GM12878 (cell line): ENCODE measurements at regions not wholly inside any gene's neighbourhood (a gene's known extent, or its start where the extent isn't known, plus 50 kb on each side); places are given as distances from the start of the nearest gene placed in this dataset.

Experiments used
- ATAC-seq: fragments of 200-7000 bp; cut with Tn5 transposase; 3 replicates; pipeline ENCODE4 v1.9.1; 2020; ENCODE audit warnings: mild to moderate bottlenecking, moderate library complexity
- BruUV-seq: library from RNA; stranded (reverse); fragments of 400-500 nt; replicated peaks from 2 replicates; lab custom pipeline; 2021; lab: Mats Ljungman, UMichigan
- CTCF ChIA-PET: fragments of 300-600 bp; sonication (Branson Sonifier 250); formaldehyde crosslinking; extraction: SDS; loops from one replicate; lab custom pipeline; 2021; ENCODE audit warnings: inconsistent platforms; lab: Yijun Ruan, JAX
- POLR2A ChIA-PET: fragments of 350-600 bp; formaldehyde crosslinking; extraction: SDS; loops from one replicate; lab custom pipeline; 2021; ENCODE audit warnings: inconsistent platforms; lab: Charles Lee
- RAD21 ChIA-PET: fragments of 300-600 bp; sonication (Branson Sonifier 250); formaldehyde crosslinking; loops from one replicate; lab custom pipeline; 2023; ENCODE audit warnings: antibody characterized with exemption; ENCODE audit not compliant: unreplicated experiment; lab: Charles Lee
- SMC1A ChIA-PET: fragments of 300-600 bp; sonication (Branson Sonifier 250); formaldehyde crosslinking; loops from one replicate; lab custom pipeline; 2023; ENCODE audit not compliant: unreplicated experiment, uncharacterized antibody; lab: Charles Lee
- DNase-seq: peaks from one replicate; pipeline ENCODE4 v3.0.0-alpha.2; 2011; ENCODE audit warnings: low read depth, low spot score
- FAIRE-seq: peaks from 3 replicates; lab custom pipeline; 2011; peaks lifted over from hg19 to GRCh38; lab: Jason Lieb, UNC
- H2AFZ ChIP-seq: 2 replicates; pipeline ENCODE4 v1.6.0; 2011; ENCODE audit warnings: low read depth, low read length, control low read depth; ENCODE audit not compliant: control insufficient read depth
- H3K27ac ChIP-seq: 2 replicates; pipeline ENCODE4 v1.5.1; 2011; ENCODE audit warnings: control low read depth; ENCODE audit not compliant: control insufficient read depth, insufficient read depth
- H3K27me3 ChIP-seq, 2 experiments: replicated peaks in 1 of 2; 2 replicates each; pipeline versions ENCODE4 v1.6.0 to v1.6.1; 2011; ENCODE audit warnings: low read length in 1 of 2; ENCODE audit not compliant: control insufficient read depth in 2 of 2, insufficient read depth in 2 of 2
- H3K36me3 ChIP-seq, 2 experiments: 2 replicates each; pipeline ENCODE4 v1.5.1; 2011; ENCODE audit warnings: low read length in 1 of 2; ENCODE audit not compliant: control insufficient read depth in 2 of 2, insufficient read depth in 2 of 2
- H3K4me1 ChIP-seq: 2 replicates; pipeline ENCODE4 v1.6.1; 2011; ENCODE audit warnings: mild to moderate bottlenecking, low read length, moderate library complexity, mixed read lengths; ENCODE audit not compliant: control insufficient read depth, insufficient read depth
- H3K4me2 ChIP-seq: 2 replicates; pipeline ENCODE4 v1.6.0; 2011; ENCODE audit warnings: control low read depth; ENCODE audit not compliant: control insufficient read depth, insufficient read depth
- H3K4me3 ChIP-seq: fragments of 200-600 bp; sonication (generic); 2 replicates; pipeline ENCODE4 v1.5.1; 2016
- H3K79me2 ChIP-seq: 2 replicates; pipeline ENCODE4 v1.6.0; 2011; ENCODE audit warnings: low read length; ENCODE audit not compliant: control insufficient read depth, insufficient read depth
- H3K9ac ChIP-seq: 2 replicates; pipeline ENCODE4 v1.8.0; 2011; ENCODE audit warnings: low read length, control low read depth, mixed read lengths; ENCODE audit not compliant: control insufficient read depth, insufficient read depth
- H3K9me3 ChIP-seq: replicated peaks from 3 replicates; pipeline ENCODE4 v1.5.1; 2011; ENCODE audit warnings: mild to moderate bottlenecking, low read length; ENCODE audit not compliant: control insufficient read depth, insufficient read depth
- H4K20me1 ChIP-seq: 2 replicates; pipeline ENCODE4 v1.6.0; 2011; ENCODE audit not compliant: control insufficient read depth, insufficient read depth
- BHLHE40 ChIP-seq, 2 experiments: fragments of 450-650 bp in 1 of 2; IDR thresholded peaks; 2 replicates each; pipeline ENCODE4 v1.6.1; 2011 to 2017; ENCODE audit warnings: low read depth in 2 of 2, borderline replicate concordance in 1 of 2, improper control_type of control experiment in 1 of 2, low read length in 1 of 2, mild to moderate bottlenecking in 1 of 2
- BMI1 ChIP-seq: fragments of 450-650 bp; IDR thresholded peaks from 2 replicates; pipeline ENCODE4 v1.6.1; 2016; ENCODE audit warnings: mild to moderate bottlenecking, moderate library complexity, borderline replicate concordance
- CHD1 ChIP-seq: IDR thresholded peaks from 2 replicates; pipeline ENCODE4 v1.6.1; 2012; ENCODE audit warnings: low read depth, low read length, improper control_type of control experiment
- FOXK2 ChIP-seq: fragments of 450-650 bp; IDR thresholded peaks from 2 replicates; pipeline ENCODE4 v1.6.1; 2017; ENCODE audit warnings: mild to moderate bottlenecking, moderate library complexity
- GABPA ChIP-seq: IDR thresholded peaks from 2 replicates; pipeline ENCODE4 v1.6.1; 2014; ENCODE audit warnings: antibody characterized with exemption, low read depth, mild to moderate bottlenecking, inconsistent platforms
- KLF5 ChIP-seq: fragments of 450-650 bp; IDR thresholded peaks from 2 replicates; pipeline ENCODE4 v1.6.1; 2014; ENCODE audit warnings: mild to moderate bottlenecking; ENCODE audit not compliant: partially characterized antibody
- LARP7 ChIP-seq: fragments of 450-650 bp; IDR thresholded peaks from 2 replicates; pipeline ENCODE4 v1.6.1; 2017; ENCODE audit warnings: mild to moderate bottlenecking
- PAX5 ChIP-seq: IDR thresholded peaks from 2 replicates; pipeline ENCODE4 v1.6.1; 2011; ENCODE audit warnings: low read depth, low read length, borderline replicate concordance
- RAD21 ChIP-seq: IDR thresholded peaks from 2 replicates; pipeline ENCODE4 v1.6.1; 2011; ENCODE audit warnings: mild to moderate bottlenecking, low read depth, low read length, moderate library complexity; ENCODE audit not compliant: insufficient read depth
- RFX5 ChIP-seq: IDR thresholded peaks from 2 replicates; pipeline ENCODE4 v1.6.1; 2011; ENCODE audit warnings: low read depth, low read length, improper control_type of control experiment
- SMAD1 ChIP-seq: fragments of 450-650 bp; IDR thresholded peaks from 2 replicates; pipeline ENCODE4 v1.6.1; 2018; ENCODE audit warnings: mild to moderate bottlenecking, low read depth; ENCODE audit not compliant: partially characterized antibody
- SP1 ChIP-seq: IDR thresholded peaks from one replicate; pipeline ENCODE4 v1.6.1; 2011; ENCODE audit warnings: low read depth, low read length
- SREBF1 ChIP-seq: IDR thresholded peaks from 2 replicates; pipeline ENCODE4 v1.6.1; 2012; ENCODE audit warnings: mild to moderate bottlenecking, low read length
- YY1 ChIP-seq: IDR thresholded peaks from 2 replicates; pipeline ENCODE4 v1.6.1; 2011; ENCODE audit warnings: low read depth, mild to moderate bottlenecking, low read length
- ZNF622 ChIP-seq: fragments of 450-650 bp; IDR thresholded peaks from 2 replicates; pipeline ENCODE4 v1.6.1; 2017; ENCODE audit warnings: mild to moderate bottlenecking, inconsistent platforms
- ZZZ3 ChIP-seq: IDR thresholded peaks from 2 replicates; pipeline ENCODE4 v1.6.1; 2011; ENCODE audit warnings: low read depth; ENCODE audit not compliant: control insufficient read depth, insufficient read length
- whole genome bisulfite sequencing: methylation state at CpG from one replicate; pipeline ENCODE4 v1.1.6; 2016; ENCODE audit warnings: low lambda C conversion rate; ENCODE audit not compliant: insufficient replicate concordance, insufficient coverage; ENCODE audit errors: missing lambda C conversion rate; 5-methylcytosine and 5-hydroxymethylcytosine counted together
- in situ Hi-C: fragments of 300-500 bp; cut with MboI; formaldehyde crosslinking; loops from 9 replicates; pipeline ENCODE4 v1.14.3; 2018; ENCODE audit warnings: mixed read lengths
- intact Hi-C: fragments of 100-400 bp; cut with micrococcal nuclease; formaldehyde crosslinking; loops from one replicate; pipeline ENCODE4 v1.14.2; 2022; ENCODE audit not compliant: unreplicated experiment
- TF ChIP-seq, protein P1 (sequence below): fragments of 450-650 bp; IDR thresholded peaks from 2 replicates; pipeline ENCODE4 v1.6.1; 2018; ENCODE audit warnings: mild to moderate bottlenecking, low read depth, moderate library complexity; ENCODE audit not compliant: partially characterized antibody
- TF ChIP-seq, protein P2 (sequence below): fragments of 450-650 bp; IDR thresholded peaks from 2 replicates; pipeline ENCODE4 v1.6.1; 2017; ENCODE audit warnings: mild to moderate bottlenecking, low read depth, inconsistent platforms; ENCODE audit not compliant: poor library complexity, severe bottlenecking
- TF ChIP-seq, protein P3 (sequence below): fragments of 450-650 bp; IDR thresholded peaks from 2 replicates; pipeline ENCODE4 v1.6.1; 2014; ENCODE audit warnings: mild to moderate bottlenecking
- TF ChIP-seq, protein P4 (sequence below): IDR thresholded peaks from 2 replicates; pipeline ENCODE4 v1.6.1; 2011; ENCODE audit warnings: borderline replicate concordance, low read depth, mild to moderate bottlenecking, moderate library complexity, mixed read lengths, low read length; ENCODE audit not compliant: insufficient read depth; ENCODE audit errors: extremely low read length

DNA sequence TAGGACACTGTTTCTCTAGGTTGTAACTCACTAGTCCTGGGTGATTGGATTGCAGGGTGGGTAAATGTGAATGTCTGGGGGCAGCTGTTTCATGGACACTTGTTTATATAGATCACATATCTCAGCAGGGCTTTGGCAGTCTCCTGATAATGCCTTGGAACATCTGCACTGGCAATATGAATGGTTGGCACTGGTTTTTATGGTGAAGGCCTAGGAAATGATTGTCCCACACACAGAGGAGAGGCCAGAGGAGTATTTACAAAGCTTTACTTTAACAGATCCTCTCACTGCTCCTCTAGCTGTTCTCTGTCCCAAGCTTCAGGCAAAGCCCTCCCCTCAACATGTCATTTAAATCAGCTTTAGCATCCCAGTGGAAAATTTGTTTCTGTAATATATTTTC is 171.3 kb upstream of the STEAP4 start (continued):
- TF ChIP-seq, protein P1, sequence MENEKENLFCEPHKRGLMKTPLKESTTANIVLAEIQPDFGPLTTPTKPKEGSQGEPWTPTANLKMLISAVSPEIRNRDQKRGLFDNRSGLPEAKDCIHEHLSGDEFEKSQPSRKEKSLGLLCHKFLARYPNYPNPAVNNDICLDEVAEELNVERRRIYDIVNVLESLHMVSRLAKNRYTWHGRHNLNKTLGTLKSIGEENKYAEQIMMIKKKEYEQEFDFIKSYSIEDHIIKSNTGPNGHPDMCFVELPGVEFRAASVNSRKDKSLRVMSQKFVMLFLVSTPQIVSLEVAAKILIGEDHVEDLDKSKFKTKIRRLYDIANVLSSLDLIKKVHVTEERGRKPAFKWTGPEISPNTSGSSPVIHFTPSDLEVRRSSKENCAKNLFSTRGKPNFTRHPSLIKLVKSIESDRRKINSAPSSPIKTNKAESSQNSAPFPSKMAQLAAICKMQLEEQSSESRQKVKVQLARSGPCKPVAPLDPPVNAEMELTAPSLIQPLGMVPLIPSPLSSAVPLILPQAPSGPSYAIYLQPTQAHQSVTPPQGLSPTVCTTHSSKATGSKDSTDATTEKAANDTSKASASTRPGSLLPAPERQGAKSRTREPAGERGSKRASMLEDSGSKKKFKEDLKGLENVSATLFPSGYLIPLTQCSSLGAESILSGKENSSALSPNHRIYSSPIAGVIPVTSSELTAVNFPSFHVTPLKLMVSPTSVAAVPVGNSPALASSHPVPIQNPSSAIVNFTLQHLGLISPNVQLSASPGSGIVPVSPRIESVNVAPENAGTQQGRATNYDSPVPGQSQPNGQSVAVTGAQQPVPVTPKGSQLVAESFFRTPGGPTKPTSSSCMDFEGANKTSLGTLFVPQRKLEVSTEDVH = no peak
- no peak for TF ChIP-seq SMAD1
- TF ChIP-seq, protein P2, sequence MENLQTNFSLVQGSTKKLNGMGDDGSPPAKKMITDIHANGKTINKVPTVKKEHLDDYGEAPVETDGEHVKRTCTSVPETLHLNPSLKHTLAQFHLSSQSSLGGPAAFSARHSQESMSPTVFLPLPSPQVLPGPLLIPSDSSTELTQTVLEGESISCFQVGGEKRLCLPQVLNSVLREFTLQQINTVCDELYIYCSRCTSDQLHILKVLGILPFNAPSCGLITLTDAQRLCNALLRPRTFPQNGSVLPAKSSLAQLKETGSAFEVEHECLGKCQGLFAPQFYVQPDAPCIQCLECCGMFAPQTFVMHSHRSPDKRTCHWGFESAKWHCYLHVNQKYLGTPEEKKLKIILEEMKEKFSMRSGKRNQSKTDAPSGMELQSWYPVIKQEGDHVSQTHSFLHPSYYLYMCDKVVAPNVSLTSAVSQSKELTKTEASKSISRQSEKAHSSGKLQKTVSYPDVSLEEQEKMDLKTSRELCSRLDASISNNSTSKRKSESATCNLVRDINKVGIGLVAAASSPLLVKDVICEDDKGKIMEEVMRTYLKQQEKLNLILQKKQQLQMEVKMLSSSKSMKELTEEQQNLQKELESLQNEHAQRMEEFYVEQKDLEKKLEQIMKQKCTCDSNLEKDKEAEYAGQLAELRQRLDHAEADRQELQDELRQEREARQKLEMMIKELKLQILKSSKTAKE = no peak
- TF ChIP-seq FOXK2 = no peak
- no peak for TF ChIP-seq GABPA
- no peak for TF ChIP-seq SP1
- TF ChIP-seq, protein P3, sequence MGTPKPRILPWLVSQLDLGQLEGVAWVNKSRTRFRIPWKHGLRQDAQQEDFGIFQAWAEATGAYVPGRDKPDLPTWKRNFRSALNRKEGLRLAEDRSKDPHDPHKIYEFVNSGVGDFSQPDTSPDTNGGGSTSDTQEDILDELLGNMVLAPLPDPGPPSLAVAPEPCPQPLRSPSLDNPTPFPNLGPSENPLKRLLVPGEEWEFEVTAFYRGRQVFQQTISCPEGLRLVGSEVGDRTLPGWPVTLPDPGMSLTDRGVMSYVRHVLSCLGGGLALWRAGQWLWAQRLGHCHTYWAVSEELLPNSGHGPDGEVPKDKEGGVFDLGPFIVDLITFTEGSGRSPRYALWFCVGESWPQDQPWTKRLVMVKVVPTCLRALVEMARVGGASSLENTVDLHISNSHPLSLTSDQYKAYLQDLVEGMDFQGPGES = no peak

DNA sequence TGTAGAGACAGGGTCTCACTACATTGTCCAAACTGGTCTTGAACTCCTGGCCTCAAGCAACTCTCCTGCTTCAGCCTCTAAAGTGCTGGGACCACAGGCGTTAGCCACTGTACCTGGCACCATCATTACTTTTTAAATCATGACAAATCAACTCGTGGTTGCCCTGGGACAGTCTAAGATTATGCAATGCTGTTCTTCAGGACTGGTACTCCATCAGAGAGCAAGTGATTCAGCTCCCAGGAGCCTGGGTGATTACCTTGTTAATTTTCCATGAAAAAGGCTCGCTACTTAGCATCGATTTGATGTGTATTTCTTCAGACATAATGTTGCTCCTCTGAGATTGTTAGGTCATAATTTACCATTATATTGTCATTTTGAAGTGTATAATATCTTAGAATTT is 158.9 kb upstream of the STEAP4 start:
- Histone ChIP-seq H2AFZ (no peak overlapping the region), H3K4me3 (no peak overlapping the region), H3K9ac (no peak overlapping the region), H3K9me3 (no peaks in the 10 kb centered on the region), H3K36me3 (no peaks in the 10 kb centered on the region), H3K4me1 (no peaks in the 10 kb centered on the region), H3K4me2 (no peak overlapping the region), H3K79me2 (no peaks in the 10 kb centered on the region), H3K27me3 (no peaks in the 10 kb centered on the region; a peak in 1 of 4 replicates), H4K20me1 (no peaks in the 10 kb centered on the region), H3K27ac (no peak overlapping the region)
- SMC1A ChIA-PET = no interaction called here
- WGBS = 12% methylated on average over 4 of the region's 4 CpGs
- intact Hi-C loops (no loop called here), in situ Hi-C loops (no loop called here)
- POLR2A ChIA-PET = no interaction called here
- no peak for ATAC-seq
- BruUV-seq = no TSS peak
- FAIRE-seq = no peak
- DNase-seq = no peak
- CTCF ChIA-PET = no interaction called here
- RAD21 ChIA-PET = no interaction called here
- TF ChIP-seq, protein P4, sequence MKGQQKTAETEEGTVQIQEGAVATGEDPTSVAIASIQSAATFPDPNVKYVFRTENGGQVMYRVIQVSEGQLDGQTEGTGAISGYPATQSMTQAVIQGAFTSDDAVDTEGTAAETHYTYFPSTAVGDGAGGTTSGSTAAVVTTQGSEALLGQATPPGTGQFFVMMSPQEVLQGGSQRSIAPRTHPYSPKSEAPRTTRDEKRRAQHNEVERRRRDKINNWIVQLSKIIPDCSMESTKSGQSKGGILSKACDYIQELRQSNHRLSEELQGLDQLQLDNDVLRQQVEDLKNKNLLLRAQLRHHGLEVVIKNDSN = no peak
- TF ChIP-seq KLF5 = no peak
- no peak for TF ChIP-seq RAD21
- TF ChIP-seq SREBF1 = no peak
- TF ChIP-seq BHLHE40 (IDR thresholded peaks at IDR 0.05; ENCODE audit: borderline replicate concordance in 1 of 2, low read depth in 2 of 2, low read length in 1 of 2) = no peak
- no peak for TF ChIP-seq ZZZ3
- no peak for TF ChIP-seq BMI1
- TF ChIP-seq ZNF622 = no peak
- TF ChIP-seq PAX5 = no peak
- no peak for TF ChIP-seq LARP7
- TF ChIP-seq YY1 = no peak
- TF ChIP-seq CHD1 = no peak
- TF ChIP-seq RFX5 = no peak
